Upper lobe of right lung (tissue), 1 donor: ENCODE measurements at regions not wholly inside any gene's neighbourhood (a gene's known extent, or its start where the extent isn't known, plus 50 kb on each side); places are given as distances from the start of the nearest gene placed in this dataset.
A peak's percentile ranks its signal among the peaks of the same experiment; 100 is the strongest.

Experiments
- ATAC-seq: fragments of 200-7000 bp; cut with Tn5 transposase; one replicate; pipeline ENCODE4 v1.9.1; 2020; ENCODE audit warnings: mild to moderate bottlenecking, moderate library complexity
- DNase-seq: peaks from one replicate; pipeline ENCODE4 v3.0.0-alpha.2; 2020
- H3K27ac ChIP-seq: fragments of 200-600 bp; one replicate; pipeline ENCODE4 v1.8.0; 2022
- H3K27me3 ChIP-seq: fragments of 200-600 bp; one replicate; pipeline ENCODE4 v1.8.0; 2022; ENCODE audit warnings: mild to moderate bottlenecking
- H3K36me3 ChIP-seq: fragments of 200-600 bp; one replicate; pipeline ENCODE4 v1.8.0; 2022
- H3K4me1 ChIP-seq: fragments of 200-600 bp; one replicate; pipeline ENCODE4 v1.8.0; 2022
- H3K4me3 ChIP-seq: fragments of 200-600 bp; one replicate; pipeline ENCODE4 v1.8.0; 2022; ENCODE audit warnings: mild to moderate bottlenecking
- H3K9me3 ChIP-seq: fragments of 200-600 bp; one replicate; pipeline ENCODE4 v1.8.0; 2022
- CTCF ChIP-seq: fragments of 200-600 bp; IDR thresholded peaks from one replicate; pipeline ENCODE4 v1.8.0; 2022; ENCODE audit warnings: antibody characterized with exemption
- intact Hi-C: fragments of 100-400 bp; cut with DNase I; formaldehyde crosslinking; loops from one replicate; pipeline ENCODE4 v1.11.0; 2022
- donor health status: DM: no; HTN: yes; CAD: no; lungs with severe emphysema.

GRCh38 chr7:12131122-12131521 is 80.0 kb upstream of the TMEM106B start:
- ATAC-seq: no peak
- H3K9me3 ChIP-seq: no peaks in the 10 kb centered on the region
- H3K27ac ChIP-seq: no peak overlapping the region
- intact Hi-C loops: no loop called here
- no peak overlapping the region for H3K4me3 ChIP-seq
- no peaks in the 10 kb centered on the region for H3K4me1 ChIP-seq
- no peaks in the 10 kb centered on the region for H3K27me3 ChIP-seq
- no peak for DNase-seq
- H3K36me3 ChIP-seq: no peaks in the 10 kb centered on the region
- TF ChIP-seq CTCF: no peak

- Histone ChIP-seq H3K4me1 (no peaks in the 10 kb centered on the region), H3K27ac (no peak overlapping the region), H3K9me3 (no peaks in the 10 kb centered on the region), H3K27me3 (no peaks in the 10 kb centered on the region), H3K36me3 (no peaks in the 10 kb centered on the region), H3K4me3 (no peak overlapping the region)
- intact Hi-C loops: no loop called here
- ATAC-seq (peak; percentile 82), DNase-seq (no peak)
- TF ChIP-seq CTCF: no peak
Measured at GRCh38 chr7:12133865-12134264, 77.2 kb upstream of the TMEM106B start.

- Histone ChIP-seq H3K27ac (no peak overlapping the region), H3K27me3 (no peaks in the 10 kb centered on the region), H3K4me1 (no peaks in the 10 kb centered on the region), H3K9me3 (no peaks in the 10 kb centered on the region), H3K4me3 (no peak overlapping the region), H3K36me3 (no peaks in the 10 kb centered on the region)
- TF ChIP-seq CTCF: no peak
- DNase-seq (no peak), ATAC-seq (no peak)
- intact Hi-C loops: no loop called here
Measured at GRCh38 chr7:12136523-12136922, 74.6 kb upstream of the TMEM106B start.

GRCh38 chr7:12137283-12137682 is 73.8 kb upstream of the TMEM106B start:
- Histone ChIP-seq H3K9me3 (no peaks in the 10 kb centered on the region), H3K27ac (no peak overlapping the region), H3K27me3 (no peaks in the 10 kb centered on the region), H3K4me1 (no peaks in the 10 kb centered on the region), H3K36me3 (no peaks in the 10 kb centered on the region), H3K4me3 (no peak overlapping the region)
- no peak for DNase-seq
- intact Hi-C loops: no loop called here
- no peak for ATAC-seq
- TF ChIP-seq CTCF: no peak

- H3K36me3 ChIP-seq: no peaks in the 10 kb centered on the region
- H3K4me1 ChIP-seq: no peaks in the 10 kb centered on the region
- DNase-seq (no peak), ATAC-seq (no peak)
- TF ChIP-seq CTCF: no peak
- H3K9me3 ChIP-seq: no peaks in the 10 kb centered on the region
- no peak overlapping the region for H3K27ac ChIP-seq
- intact Hi-C loops: no loop called here
- no peak overlapping the region for H3K4me3 ChIP-seq
- no peaks in the 10 kb centered on the region for H3K27me3 ChIP-seq
Measured at GRCh38 chr7:12138421-12138820, 72.7 kb upstream of the TMEM106B start.

- no peaks in the 10 kb centered on the region for H3K4me1 ChIP-seq
- ATAC-seq (no peak), DNase-seq (no peak)
- no peaks in the 10 kb centered on the region for H3K27me3 ChIP-seq
- H3K27ac ChIP-seq: no peak overlapping the region
- intact Hi-C loops: no loop called here
- H3K4me3 ChIP-seq: no peak overlapping the region
- H3K36me3 ChIP-seq: no peaks in the 10 kb centered on the region
- TF ChIP-seq CTCF: no peak
- no peaks in the 10 kb centered on the region for H3K9me3 ChIP-seq
Measured at GRCh38 chr7:12139416-12139815, 71.7 kb upstream of the TMEM106B start.
